ENCODE measurements at regions not wholly inside any gene's neighbourhood (a gene's known extent, or its start where the extent isn't known, plus 50 kb on each side); places are given as distances from the start of the nearest gene placed in this dataset.

DNA sequence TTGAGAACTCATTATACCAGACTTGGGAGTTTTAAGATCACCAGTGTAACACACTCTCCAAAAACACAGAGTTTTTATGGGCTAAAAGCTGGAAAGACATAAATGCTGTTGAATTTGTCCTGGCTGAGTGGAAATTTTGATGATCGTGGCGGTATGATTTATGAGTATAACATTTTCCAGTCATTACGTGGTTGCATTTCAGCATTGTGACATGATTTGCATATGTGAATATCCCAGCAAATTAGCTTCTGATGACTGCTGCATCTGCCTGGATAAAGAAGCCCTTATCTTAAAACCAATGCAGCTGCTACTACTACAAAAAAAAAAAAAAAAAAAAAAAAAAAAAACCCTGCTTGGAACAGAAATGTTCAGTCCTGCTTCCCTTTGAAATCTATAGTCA is 850.9 kb downstream of the TFAP2A start:
- DNase-seq: no peak

DNA sequence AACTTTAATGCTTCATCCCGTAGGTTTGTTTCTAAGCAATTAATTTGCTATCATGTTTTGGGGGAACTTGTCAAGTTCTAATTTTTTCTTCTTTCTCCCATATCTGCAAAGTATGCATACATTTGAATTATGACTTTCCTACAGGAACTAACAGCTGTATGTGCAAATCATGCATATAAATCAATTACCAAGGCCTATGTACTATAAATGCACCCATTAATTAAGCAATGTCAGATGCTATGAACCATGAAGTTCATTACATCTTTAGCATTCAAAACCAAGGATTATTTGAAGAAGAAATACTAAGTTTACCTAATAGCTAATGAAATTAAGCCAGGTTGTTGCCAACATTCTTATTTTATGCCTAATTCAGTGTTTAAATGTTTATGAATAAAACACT is 851.3 kb downstream of the TFAP2A start:
- no peak for DNase-seq

DNA sequence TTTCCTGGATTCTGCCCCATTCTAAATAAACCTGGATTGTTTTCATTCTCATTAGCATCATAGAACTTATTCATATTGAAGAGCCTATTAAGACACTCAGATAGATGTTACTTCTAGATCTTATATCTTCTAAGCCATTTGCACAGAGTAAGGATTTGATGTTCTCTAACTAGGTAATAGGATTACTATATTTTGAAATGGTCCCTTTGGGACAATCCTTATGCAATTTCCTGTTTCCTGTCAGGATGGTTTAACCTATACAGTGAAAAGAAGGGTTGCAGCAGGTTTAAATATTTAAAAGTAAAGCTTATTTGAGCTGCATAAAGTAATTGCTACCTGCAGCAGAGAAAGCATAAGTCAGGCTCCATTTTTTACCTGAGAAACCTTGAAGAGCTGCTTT is 860.1 kb downstream of the TFAP2A start:
- no peak for DNase-seq

DNA sequence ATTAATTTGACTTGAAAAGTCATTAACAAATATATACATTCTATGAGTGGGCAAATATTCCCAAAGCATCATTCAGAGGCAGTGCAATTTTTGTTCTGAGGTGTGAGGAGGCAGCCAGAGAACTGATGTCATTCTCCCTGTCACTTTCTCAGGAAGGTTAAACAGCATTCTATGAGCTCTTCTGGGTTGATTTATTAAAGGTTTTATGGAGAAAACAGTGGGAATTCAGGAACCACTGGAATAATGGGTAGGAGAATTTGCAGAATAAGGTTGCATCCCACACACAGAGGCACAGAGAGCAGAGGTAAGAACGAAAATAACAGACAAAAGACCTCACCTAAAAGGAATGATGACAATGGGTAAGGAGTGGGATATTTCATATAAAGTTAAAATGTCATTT is 860.6 kb downstream of the TFAP2A start:
- no peak for DNase-seq

DNA sequence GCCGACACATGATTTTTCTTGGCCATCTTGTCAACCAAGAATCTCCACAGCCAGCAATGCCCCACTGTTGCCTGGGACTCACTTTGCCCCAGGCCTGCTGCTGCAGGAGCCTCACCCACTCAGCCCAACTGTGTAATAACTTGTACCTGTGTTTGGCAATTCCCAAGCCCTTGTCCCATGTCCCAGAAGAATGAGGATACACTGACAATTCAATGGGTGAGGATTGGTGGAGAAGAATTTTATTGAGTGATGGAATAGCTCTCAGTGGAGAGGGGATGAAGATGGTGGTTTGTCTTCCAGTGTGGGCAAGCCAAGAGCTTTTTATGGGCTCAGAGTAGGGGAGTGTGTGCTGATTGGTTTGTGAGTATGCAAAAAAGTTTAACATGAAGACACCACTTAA is 861.9 kb downstream of the TFAP2A start:
- no peak for DNase-seq

DNA sequence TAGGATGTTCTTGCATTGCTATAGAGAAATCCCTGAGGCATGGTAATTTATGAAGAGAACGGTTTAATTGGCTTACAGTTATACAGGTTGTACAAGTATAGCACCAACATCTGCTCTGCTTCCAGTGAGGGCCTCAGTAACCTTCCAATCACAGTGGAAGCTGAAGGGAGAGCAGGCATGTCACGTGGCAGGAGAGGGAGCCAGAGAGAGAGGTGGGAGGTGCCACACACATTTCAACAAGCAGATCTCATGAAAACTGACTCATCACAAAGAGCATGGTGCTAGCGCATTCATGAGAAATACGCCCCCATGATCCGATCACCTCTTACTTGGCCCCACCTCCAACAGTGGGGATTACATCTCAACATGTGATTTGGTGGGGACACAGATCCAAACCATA is 871.2 kb downstream of the TFAP2A start:
- DNase-seq: no peak

DNA sequence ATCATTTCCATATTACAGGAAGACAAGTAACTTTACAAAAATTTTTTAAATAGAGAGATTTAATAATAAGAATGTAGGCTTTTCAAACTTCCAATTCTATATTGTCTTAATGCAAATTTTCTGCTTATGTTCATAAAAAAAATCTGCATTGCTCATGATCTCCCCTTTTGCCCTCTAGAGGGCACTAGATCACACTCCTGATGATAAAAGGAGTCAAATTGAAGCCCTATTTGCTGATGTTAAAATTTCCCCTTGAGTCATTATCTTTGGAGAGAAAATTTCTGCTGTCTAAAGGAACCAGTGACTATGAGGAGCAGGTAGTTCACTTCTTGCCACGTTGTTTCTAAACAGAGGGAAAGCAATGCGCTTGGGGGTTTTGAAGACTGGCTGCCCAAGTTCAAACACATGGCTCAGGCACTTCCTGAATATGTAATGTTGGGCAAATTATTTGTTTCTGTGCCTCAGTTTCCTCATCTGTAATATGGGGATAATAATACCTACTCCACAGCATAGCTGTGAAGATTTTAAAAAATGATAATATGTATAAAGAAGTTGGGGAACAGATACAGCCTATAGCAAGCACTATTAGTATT is 874.2 kb downstream of the TFAP2A start:
- no peak for DNase-seq

DNA sequence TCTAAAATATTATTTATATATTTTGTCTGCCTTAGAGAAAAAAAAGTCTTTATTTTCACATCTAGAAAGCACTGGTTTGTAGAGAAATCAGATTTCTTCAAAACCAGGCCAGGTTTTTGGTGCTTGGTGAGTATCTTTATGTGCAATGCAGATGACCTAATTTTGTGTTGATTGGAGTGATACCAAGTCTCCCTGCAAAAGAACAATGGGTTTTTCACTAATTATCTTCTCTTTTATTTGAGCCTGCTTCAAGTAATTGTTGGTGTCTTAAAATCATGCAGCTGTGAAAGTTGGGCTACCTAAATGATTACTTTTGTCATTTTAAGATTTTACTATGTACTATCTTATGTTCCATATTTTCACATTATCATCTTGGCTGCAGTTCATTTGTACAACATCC is 874.7 kb downstream of the TFAP2A start:
- no peak for DNase-seq

DNA sequence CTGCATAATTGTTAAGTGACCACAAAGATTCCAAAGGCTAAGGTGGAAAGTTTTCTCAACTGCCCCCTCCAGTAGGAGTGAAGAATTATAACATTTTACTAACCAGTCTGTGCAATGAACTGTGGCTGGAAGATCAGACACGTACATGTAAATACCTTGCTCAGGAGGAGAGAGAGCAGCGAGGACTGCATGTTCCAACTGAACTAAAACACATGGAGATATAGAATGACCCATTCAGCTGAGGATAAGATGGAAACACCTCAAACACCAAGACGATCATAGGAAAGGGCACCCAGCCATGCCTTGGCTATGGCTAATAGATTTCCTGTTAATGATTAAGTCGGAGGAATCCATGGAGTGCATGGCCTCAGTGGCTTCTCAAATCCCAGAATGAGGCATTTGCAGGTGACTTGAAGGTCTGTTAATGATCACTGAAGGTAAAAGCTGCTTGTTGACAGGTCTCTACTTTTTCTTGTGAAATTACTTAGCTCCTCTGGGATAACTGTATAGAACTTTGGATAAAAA is 875.6 kb downstream of the TFAP2A start:
- no peak for DNase-seq

DNA sequence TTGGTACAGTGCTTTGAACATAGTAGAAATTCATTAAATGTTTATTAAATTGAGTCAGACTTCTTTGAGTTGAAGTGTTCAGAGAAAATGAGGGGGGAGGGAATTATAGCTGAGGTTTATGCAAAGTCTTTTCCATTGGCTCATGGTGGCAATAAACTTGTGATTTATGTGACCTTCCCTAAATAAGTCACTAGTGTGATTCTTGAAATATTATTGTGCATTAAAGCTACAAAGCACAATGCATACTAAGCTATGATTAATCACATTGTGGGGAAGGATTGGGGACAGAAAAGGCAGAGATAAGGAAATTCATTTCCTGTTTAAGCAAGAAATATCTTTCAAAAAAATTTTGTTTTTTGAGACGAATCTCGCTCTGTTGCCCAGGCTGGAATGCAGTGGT is 877.5 kb downstream of the TFAP2A start:
- no peak for DNase-seq

DNA sequence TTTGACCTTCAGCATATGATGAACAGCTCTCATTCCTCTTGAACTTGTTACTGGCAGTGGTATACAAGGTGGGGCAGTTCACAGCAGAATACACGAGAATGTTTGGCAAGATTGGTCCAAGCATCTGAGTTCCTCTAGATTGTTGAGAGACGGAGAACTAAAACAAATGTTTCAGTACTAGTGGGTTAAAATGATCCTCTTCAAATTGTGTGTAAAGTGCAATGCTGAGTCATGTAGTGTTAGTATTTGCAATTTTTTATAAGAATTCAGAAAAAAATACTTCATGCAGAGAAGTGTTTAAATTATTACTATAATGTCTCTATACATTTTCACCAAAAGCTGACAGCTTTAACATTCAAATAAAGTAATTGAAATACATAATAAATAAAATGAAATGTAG is 879.8 kb downstream of the TFAP2A start:
- DNase-seq: no peak

DNA sequence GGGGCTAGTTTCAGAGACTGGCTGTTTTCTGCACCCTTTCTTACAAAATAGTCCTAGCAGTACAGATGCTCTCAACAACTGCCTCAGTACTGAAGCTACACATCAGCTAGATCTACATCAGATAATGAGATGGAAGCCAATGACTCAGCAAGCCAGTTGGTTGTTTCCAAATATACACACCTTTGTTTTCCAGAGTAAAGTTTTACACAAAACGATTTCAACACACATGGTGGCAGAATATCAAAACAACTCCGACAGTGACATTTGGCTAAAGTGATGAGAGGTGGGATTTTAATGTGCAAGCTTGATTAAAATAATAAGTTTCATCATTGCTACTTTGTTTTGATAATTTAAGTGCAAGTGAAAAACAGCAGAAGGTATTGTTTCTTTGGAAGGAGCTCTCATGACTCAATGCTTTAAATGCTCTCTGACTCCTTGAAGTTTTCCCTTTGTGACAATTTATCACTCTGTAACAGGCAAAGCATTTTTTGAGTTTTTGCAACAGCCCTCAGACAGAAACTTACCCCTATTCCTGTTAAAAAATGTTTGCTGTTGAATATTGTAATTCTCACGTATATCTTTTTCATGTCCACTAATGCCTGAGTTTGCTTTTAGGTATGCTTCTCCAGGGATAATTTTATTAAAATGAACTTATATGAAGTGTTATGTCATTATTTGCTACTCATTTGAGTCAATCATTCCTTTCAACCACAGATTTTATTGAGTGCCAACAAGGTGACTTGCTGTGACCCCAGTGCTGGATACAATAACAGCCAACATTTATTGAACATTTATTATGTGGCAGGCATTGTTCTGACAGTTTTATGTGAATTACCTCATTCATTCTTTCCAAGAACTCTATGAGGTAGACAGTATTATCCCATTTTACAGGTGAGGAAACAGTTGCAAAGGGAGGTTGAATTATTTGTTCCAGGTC is 882.0 kb downstream of the TFAP2A start:
- no peak for DNase-seq

DNA sequence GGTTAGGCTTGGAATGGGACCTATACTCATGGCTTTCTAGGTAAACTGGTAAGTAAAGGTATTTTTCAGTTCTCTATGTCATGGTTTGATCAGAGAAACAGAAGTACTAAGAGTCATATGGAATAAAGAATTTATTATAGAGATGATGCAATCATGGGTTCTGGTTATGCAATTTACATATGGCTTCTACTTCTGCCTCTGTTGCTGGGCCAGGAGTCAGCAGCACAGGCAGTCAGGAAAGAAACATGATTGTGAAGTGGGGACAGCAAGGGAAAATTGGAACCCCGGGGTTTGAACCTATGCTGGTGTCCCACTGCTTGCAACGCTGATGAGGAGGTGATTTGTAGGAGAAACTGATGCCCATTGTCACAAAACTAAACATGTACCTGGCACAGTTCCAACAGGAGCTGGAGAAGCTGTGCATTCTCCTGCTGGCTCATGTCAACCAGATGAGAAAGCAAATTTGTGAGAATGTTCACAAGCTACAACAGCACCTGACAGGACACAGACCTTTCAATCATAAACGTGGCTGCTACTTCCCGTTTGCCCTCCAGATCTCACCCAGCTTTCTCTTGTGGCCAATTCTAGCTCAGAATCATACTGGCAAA is 887.1 kb downstream of the TFAP2A start:
- no peak for DNase-seq

DNA sequence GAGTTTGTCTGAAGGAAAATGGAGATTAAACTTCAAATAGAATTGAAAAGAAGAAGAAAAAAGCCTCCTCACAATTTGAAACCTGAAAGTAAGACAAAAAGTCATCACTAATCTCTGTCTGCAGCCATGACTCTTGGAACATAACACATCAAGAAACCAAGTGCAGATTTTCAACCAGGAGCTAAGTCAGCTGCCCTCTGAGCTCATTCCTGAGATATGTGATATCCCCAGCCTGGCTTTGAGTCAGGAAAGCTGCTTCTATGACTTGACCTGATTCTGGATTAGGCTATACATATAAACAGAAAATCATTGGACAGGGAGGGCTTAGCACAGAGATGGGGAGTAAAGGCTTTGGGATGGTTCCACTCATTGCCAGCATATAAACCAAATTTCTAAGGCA is 891.4 kb downstream of the TFAP2A start:
- DNase-seq: no peak

DNA sequence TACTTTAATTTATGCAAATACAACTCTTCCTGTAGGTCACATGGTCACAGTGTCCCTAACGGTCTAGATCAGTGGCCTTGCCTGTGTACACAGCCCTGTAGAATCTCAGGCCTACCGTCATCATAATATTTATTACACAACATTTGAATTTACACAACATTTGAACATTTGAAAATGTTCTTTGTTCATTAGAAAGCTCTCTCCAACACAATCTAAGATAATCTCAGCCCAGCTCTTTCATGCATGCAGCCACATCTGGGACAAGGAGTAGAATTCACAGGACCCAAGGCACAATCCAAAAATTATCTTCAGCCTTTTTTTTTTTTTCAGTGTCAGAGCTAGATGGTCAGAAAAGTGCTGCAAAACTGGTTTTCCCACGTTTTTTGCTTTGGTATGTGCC is 892.8 kb downstream of the TFAP2A start:
- no peak for DNase-seq

DNA sequence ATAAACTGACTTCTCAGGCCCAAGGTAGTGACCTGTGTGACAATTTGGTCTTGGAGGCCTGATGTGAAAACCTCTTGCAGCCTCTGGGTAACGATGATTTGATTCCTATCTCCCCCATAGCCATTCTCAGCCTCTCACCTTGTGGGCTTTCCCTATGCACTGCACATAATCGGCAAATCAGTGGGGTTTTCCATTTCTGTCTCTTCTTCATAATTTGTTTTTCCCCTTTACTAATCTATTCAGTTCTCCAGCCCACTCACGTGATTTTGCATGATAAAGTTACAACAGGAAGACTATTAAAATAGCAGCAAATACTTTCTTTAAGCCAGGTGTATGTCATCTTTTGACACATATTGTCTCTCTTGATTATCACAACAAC is 893.7 kb downstream of the TFAP2A start:
- DNase-seq: no peak

DNA sequence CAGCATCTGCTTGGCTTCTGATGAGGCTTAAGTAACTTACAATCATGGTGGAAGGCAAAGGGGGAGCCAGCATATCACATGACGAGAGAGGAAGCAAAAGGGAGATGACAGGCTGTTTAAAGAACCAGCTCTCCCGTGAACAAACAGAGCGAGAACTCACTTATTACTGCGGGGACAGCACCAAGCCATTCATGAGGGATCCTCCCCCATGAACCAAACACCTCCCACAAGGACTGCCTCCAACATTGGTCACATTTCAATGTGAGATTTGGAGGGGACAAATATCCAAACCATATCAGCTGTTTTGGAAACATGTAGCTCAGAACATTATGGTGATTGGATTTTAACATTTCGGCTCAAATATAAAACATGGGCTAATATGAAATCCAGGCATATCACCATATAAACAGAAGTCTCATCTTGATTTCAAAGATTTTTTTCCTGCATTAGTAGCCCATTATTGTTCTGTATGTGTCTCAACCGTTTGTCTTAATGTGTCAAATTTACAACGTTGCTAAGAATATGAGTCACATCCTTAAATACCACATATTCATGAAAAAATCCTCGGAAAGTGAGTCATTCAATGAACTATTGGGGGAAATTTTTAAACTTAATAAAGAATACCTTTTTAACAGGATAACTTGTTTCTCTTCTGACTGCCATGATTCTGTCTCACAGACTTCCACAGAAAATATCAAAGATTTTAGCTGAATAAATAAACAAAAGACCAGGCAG is 894.3 kb downstream of the TFAP2A start:
- DNase-seq: no peak

DNA sequence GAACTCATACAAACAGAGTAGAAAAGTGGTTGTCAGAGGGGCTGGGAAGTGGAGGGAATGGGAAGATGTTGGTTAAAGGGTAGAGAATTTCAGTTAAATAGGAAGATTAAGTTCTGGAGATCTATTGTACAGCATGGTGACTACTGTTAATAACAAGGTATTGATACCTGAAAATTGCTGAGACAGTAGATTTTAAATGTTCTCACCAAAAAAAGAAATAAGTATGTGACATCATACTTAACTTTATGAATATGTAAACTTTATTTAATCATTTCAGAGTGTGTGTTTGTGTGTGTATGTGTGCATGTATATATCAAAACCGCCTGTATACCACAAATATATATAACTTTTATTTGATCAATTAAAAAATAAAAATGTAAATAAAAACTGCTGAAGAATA is 896.4 kb downstream of the TFAP2A start:
- DNase-seq: no peak

DNA sequence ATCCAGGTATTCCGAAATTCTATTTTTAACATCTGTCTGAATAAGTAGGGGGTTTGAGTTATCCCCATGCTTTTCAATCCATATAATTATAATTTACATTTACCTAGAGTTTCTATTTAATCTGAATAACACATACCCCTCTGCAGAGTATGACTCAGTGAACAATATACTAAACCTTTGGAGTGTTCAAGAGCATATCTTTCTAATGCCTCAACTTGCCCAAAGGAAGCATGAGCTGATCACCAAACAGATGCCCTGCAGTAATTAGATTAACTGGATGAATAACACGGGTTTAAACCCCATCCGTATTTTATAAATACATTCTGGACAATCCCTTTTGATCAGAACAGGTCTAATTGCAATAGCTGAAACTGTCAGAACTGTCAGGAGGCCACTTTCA is 897.1 kb downstream of the TFAP2A start:
- DNase-seq: no peak

DNA sequence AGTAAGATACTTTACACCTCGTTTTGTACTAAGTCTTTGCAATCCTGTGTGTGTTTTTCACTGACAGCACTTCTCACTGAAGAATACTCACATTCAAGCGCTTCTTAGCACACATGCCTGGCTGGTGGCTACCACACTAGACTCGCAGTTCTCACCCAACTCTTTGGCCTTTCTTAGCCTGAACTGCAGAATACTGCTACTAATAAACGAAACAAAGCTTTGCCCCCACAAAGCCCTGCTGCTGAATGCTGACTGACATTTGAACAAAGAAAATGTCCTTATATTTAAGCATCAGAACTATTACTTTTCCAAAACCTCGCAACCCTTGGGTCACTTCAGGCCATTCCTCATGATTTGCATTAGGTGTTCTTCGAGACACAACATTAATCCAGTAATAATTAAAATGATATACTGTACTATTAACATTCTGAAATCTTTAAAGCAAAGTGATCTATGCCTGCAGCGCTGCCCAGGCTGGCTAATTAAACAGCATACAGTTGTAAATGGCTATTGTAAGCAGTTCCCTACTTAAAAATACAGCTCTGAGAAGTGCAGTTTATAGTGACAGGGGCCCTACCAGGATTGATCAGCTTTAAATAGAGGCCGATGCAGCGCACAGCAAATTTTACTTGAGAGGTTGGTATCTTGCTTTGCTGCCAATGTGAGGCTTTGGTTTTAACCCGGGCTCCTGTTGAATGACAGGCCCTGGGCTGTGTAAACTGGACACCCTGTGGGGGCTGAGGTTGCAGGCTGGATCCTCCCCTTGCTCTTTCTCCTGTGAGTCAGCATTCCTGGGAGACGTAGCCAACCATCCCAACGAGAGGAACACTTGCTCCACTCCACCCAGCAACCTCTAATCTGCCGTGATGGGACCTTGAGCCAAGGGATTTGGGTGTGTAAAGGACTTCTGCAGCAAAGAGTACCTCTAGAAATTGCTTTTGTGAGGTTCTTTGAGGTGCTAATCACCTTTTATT is 899.0 kb downstream of the TFAP2A start:
- no peak for DNase-seq

DNA sequence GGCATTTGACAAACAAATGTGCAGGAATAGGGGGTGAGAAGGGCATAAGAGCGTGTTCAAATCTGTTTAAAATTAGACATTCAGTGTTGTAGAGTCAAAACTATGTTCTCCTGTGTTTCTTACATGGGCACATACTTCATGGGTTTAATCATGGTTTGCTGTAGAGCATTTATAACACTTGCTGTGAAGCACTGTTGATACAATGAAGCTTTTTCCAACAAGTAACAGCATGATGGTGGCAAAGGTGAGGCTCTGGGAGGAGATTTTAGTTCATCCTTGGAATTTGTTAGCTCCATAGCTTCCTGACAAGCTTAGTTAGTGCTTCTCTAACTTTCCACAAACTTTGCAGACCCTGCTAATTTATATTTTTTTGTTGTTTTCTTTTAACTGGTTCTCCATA is 900.7 kb downstream of the TFAP2A start:
- DNase-seq: no peak

DNA sequence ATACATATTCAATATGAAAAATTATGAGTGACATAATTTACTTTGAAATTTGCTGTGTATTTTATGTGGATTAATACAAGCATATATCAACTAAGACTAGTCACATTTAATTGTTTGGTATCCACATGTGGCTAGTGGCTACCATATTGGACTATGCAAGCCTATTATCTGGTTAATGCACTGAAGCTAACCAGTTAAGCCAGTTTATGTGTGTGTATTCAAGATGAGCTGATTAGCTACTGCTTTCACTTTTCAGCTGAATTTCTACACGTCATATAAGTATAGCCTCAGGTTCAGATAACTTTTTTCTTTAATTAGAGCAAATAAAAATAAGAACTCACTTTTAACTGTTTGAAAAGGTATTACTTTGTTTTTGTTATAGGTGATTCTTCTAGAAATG is 903.7 kb downstream of the TFAP2A start:
- no peak for DNase-seq
